ENCODE measurements at regions not wholly inside any gene's neighbourhood (a gene's known extent, or its start where the extent isn't known, plus 50 kb on each side); places are given as distances from the start of the nearest gene placed in this dataset.

- no peak for TF ChIP-seq CTCF (conservative IDR thresholded peaks at IDR 0.05; ENCODE audit: low read depth, low read length)
- no peak overlapping the region for H3K4me3 ChIP-seq (ENCODE audit: low read depth, low read length)
- DNase-seq (ENCODE audit: low read depth), result no peak
Measured at GRCh38 chr22:22042599-22043295, 60.2 kb upstream of the TOP3B start.

- H3K4me3 ChIP-seq (ENCODE audit: low read depth, low read length), result no peak overlapping the region
- DNase-seq (ENCODE audit: low read depth), result no peak
- no peak for TF ChIP-seq CTCF (conservative IDR thresholded peaks at IDR 0.05; ENCODE audit: low read depth, low read length)
Measured at GRCh38 chr22:22042009-22042408, 59.4 kb upstream of the TOP3B start.

- no peak for DNase-seq (ENCODE audit: low read depth)
- TF ChIP-seq CTCF (conservative IDR thresholded peaks at IDR 0.05; ENCODE audit: low read depth, low read length), result no peak
- no peak overlapping the region for H3K4me3 ChIP-seq (ENCODE audit: low read depth, low read length)
Measured at GRCh38 chr22:22040908-22041307, 58.3 kb upstream of the TOP3B start.

- no peak overlapping the region for H3K4me3 ChIP-seq (ENCODE audit: low read depth, low read length)
- no peak for TF ChIP-seq CTCF (conservative IDR thresholded peaks at IDR 0.05; ENCODE audit: low read depth, low read length)
- no peak for DNase-seq (ENCODE audit: low read depth)
Measured at GRCh38 chr22:22040472-22040871, 57.9 kb upstream of the TOP3B start.

GRCh38 chr22:22039286-22040074, 56.9 kb upstream of the TOP3B start:
- no peak overlapping the region for H3K4me3 ChIP-seq (ENCODE audit: low read depth, low read length)
- TF ChIP-seq CTCF (conservative IDR thresholded peaks at IDR 0.05; ENCODE audit: low read depth, low read length), result no peak
- DNase-seq (ENCODE audit: low read depth), result no peak

GRCh38 chr22:22038178-22038880, 55.7 kb upstream of the TOP3B start:
- TF ChIP-seq CTCF (conservative IDR thresholded peaks at IDR 0.05; ENCODE audit: low read depth, low read length), result no peak
- H3K4me3 ChIP-seq (ENCODE audit: low read depth, low read length), result no peak overlapping the region
- no peak for DNase-seq (ENCODE audit: low read depth)
